ENCODE measurements at regions not wholly inside any gene's neighbourhood (a gene's known extent, or its start where the extent isn't known, plus 50 kb on each side); places are given as distances from the start of the nearest gene placed in this dataset.

DNA sequence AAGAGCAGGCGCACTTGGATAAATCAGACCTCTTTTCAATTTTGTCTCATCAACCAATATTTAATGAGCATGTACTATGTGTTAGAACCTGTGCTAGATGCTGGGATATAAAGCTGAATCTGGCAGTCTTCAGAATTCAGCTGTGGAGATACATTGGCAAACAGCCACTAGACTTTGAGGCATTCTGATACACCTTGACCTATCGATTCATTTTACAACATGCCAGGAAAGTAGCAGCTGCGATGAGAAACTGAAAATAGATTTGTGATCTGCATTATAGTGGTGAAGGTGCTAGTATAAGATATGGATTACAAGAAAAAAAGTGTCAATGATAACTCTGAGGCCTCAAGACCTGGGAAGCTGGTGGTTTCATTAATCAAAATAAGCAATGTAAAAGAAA is 1338.1 kb upstream of the TENM4 start:
- TF ChIP-seq, protein P1, sequence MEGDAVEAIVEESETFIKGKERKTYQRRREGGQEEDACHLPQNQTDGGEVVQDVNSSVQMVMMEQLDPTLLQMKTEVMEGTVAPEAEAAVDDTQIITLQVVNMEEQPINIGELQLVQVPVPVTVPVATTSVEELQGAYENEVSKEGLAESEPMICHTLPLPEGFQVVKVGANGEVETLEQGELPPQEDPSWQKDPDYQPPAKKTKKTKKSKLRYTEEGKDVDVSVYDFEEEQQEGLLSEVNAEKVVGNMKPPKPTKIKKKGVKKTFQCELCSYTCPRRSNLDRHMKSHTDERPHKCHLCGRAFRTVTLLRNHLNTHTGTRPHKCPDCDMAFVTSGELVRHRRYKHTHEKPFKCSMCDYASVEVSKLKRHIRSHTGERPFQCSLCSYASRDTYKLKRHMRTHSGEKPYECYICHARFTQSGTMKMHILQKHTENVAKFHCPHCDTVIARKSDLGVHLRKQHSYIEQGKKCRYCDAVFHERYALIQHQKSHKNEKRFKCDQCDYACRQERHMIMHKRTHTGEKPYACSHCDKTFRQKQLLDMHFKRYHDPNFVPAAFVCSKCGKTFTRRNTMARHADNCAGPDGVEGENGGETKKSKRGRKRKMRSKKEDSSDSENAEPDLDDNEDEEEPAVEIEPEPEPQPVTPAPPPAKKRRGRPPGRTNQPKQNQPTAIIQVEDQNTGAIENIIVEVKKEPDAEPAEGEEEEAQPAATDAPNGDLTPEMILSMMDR (IDR thresholded peaks at IDR 0.05; ENCODE audit: poor library complexity) = no peak
- no peak for TF ChIP-seq EZH2phosphoT487 (IDR thresholded peaks at IDR 0.05; ENCODE audit: low read depth, severe bottlenecking, unreplicated experiment)
